HEK293 (cell line): ENCODE measurements at regions not wholly inside any gene's neighbourhood (a gene's known extent, or its start where the extent isn't known, plus 50 kb on each side); places are given as distances from the start of the nearest gene placed in this dataset.

Experiments used
- BCL11B ChIP-seq: fragments of 450-650 bp; formaldehyde crosslinking; IDR thresholded peaks from 2 replicates; pipeline ENCODE4 v1.5.1; 2016; ENCODE audit warnings: low read depth, missing biosample characterization, missing genetic modification characterization
- MYNN ChIP-seq: fragments of 450-650 bp; formaldehyde crosslinking; IDR thresholded peaks from 2 replicates; pipeline ENCODE4 v1.5.1; 2016; ENCODE audit warnings: missing biosample characterization, missing genetic modification characterization, borderline replicate concordance
- ZBTB21 ChIP-seq: fragments of 450-650 bp; formaldehyde crosslinking; IDR thresholded peaks from 2 replicates; pipeline ENCODE4 v1.5.1; 2017; ENCODE audit warnings: missing biosample characterization, missing genetic modification characterization
- ZNF112 ChIP-seq: fragments of 450-650 bp; formaldehyde crosslinking; IDR thresholded peaks from 2 replicates; pipeline ENCODE4 v1.5.0; 2017; ENCODE audit warnings: missing biosample characterization, missing genetic modification characterization
- ZNF132 ChIP-seq: fragments of 450-650 bp; formaldehyde crosslinking; IDR thresholded peaks from 2 replicates; pipeline ENCODE4 v1.5.1; 2017; ENCODE audit warnings: missing biosample characterization, missing genetic modification characterization, borderline replicate concordance
- ZNF155 ChIP-seq: fragments of 450-650 bp; formaldehyde crosslinking; IDR thresholded peaks from 2 replicates; pipeline ENCODE4 v1.5.1; 2016; ENCODE audit warnings: missing biosample characterization, missing genetic modification characterization
- ZNF175 ChIP-seq: fragments of 450-650 bp; formaldehyde crosslinking; IDR thresholded peaks from 2 replicates; pipeline ENCODE4 v1.5.1; 2016; ENCODE audit warnings: missing biosample characterization, missing genetic modification characterization
- ZNF214 ChIP-seq: fragments of 450-650 bp; formaldehyde crosslinking; IDR thresholded peaks from 2 replicates; pipeline ENCODE4 v1.5.1; 2017; ENCODE audit warnings: missing biosample characterization, mild to moderate bottlenecking, missing genetic modification characterization, borderline replicate concordance
- ZNF311 ChIP-seq: fragments of 450-650 bp; formaldehyde crosslinking; IDR thresholded peaks from 2 replicates; pipeline ENCODE4 v1.5.1; 2017; ENCODE audit warnings: missing biosample characterization, missing genetic modification characterization, borderline replicate concordance
- ZNF426 ChIP-seq: fragments of 450-650 bp; formaldehyde crosslinking; IDR thresholded peaks from 2 replicates; pipeline ENCODE4 v1.5.1; 2017; ENCODE audit warnings: missing biosample characterization, missing genetic modification characterization, mild to moderate bottlenecking, inconsistent platforms, moderate library complexity
- ZNF510 ChIP-seq: fragments of 450-650 bp; formaldehyde crosslinking; IDR thresholded peaks from 2 replicates; pipeline ENCODE4 v1.5.1; 2018; ENCODE audit warnings: mild to moderate bottlenecking, missing genetic modification characterization, missing biosample characterization; ENCODE audit not compliant: insufficient replicate concordance
- ZNF521 ChIP-seq: fragments of 450-650 bp; formaldehyde crosslinking; IDR thresholded peaks from 2 replicates; pipeline ENCODE4 v1.5.1; 2017; ENCODE audit warnings: missing biosample characterization, mild to moderate bottlenecking, missing genetic modification characterization
- ZNF560 ChIP-seq: fragments of 450-650 bp; formaldehyde crosslinking; IDR thresholded peaks from 2 replicates; pipeline ENCODE4 v1.5.1; 2017; ENCODE audit warnings: missing biosample characterization, missing genetic modification characterization, borderline replicate concordance
- ZNF561 ChIP-seq: fragments of 450-650 bp; IDR thresholded peaks from 2 replicates; pipeline ENCODE4 v1.5.1; 2018; ENCODE audit warnings: missing biosample characterization, missing genetic modification characterization, borderline replicate concordance
- ZNF610 ChIP-seq: fragments of 450-650 bp; formaldehyde crosslinking; IDR thresholded peaks from 2 replicates; pipeline ENCODE4 v1.5.1; 2016; ENCODE audit warnings: missing biosample characterization, missing genetic modification characterization, borderline replicate concordance
- ZNF664 ChIP-seq: fragments of 450-650 bp; formaldehyde crosslinking; IDR thresholded peaks from 2 replicates; pipeline ENCODE4 v1.5.1; 2016; ENCODE audit warnings: missing biosample characterization, missing genetic modification characterization
- TF ChIP-seq, protein P1 (sequence below): fragments of 450-650 bp; formaldehyde crosslinking; IDR thresholded peaks from 2 replicates; pipeline ENCODE4 v1.5.1; 2016; ENCODE audit warnings: missing biosample characterization, missing genetic modification characterization
- TF ChIP-seq, protein P2 (sequence below): fragments of 450-650 bp; formaldehyde crosslinking; IDR thresholded peaks from 2 replicates; pipeline ENCODE4 v1.5.1; 2016; ENCODE audit warnings: missing biosample characterization, missing genetic modification characterization
- TF ChIP-seq, protein P3 (sequence below): fragments of 450-650 bp; formaldehyde crosslinking; IDR thresholded peaks from 2 replicates; pipeline ENCODE4 v1.5.1; 2016; ENCODE audit warnings: missing biosample characterization, missing genetic modification characterization, low read depth
- TF ChIP-seq, protein P4 (sequence below): fragments of 450-650 bp; formaldehyde crosslinking; IDR thresholded peaks from 2 replicates; pipeline ENCODE4 v1.5.1; 2016; ENCODE audit warnings: missing biosample characterization, missing genetic modification characterization
- TF ChIP-seq, protein P5 (sequence below): fragments of 450-650 bp; formaldehyde crosslinking; IDR thresholded peaks from 2 replicates; pipeline ENCODE4 v1.5.1; 2016; ENCODE audit warnings: missing biosample characterization, missing genetic modification characterization, borderline replicate concordance
- TF ChIP-seq, protein P6 (sequence below): fragments of 450-650 bp; formaldehyde crosslinking; conservative IDR thresholded peaks from 2 replicates; pipeline ENCODE4 v1.5.1; 2016; ENCODE audit warnings: low read depth, missing biosample characterization, missing genetic modification characterization

DNA sequence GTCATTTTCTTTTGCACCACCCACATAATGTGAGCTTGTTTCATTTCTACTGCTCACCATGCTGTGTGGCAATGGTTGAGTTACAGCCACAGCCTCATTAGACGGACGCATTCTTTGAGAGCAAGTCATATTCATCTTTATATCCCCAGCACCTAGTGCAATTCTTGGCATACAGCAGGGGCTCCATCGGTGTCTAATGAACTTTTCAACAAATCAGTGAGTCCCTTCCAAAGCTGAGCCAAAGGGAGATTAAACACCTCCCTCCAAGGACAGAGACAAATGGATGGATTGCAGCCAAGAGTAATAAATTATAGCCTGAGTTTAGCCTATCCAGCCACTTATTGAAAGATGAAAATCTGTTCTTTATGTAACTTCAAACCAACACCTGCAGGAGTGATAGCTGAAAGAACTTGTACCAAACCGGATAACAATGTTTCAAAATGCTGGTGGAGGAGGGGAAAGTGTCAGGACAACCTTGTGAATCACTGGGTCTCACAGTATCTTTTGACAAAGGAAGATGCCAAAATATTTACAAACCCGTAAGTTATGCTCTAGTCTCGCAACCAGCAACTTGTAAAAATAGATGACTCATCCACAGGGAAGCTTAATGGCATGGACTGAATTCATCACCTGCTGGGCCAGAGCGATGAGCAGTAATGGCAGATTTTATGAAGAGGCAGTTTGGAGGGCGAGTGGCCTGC, 139.0 kb downstream of the PXDC1 start (continued):
- TF ChIP-seq, protein P1, sequence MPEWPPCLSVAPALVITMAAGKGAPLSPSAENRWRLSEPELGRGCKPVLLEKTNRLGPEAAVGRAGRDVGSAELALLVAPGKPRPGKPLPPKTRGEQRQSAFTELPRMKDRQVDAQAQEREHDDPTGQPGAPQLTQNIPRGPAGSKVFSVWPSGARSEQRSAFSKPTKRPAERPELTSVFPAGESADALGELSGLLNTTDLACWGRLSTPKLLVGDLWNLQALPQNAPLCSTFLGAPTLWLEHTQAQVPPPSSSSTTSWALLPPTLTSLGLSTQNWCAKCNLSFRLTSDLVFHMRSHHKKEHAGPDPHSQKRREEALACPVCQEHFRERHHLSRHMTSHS (tag by site-specific recombination) = peak; percentile 68; the same call in 1 of the 2 replicates
- TF ChIP-seq ZNF664 (tag by site-specific recombination) (no peak), ZNF561 (tag by site-specific recombination) (peak; percentile 89), ZNF521 (tag by site-specific recombination) (no peak), ZNF610 (tag by site-specific recombination) (peak; percentile 59; the same call in 1 of the 2 replicates), ZNF112 (tag by site-specific recombination) (no peak), BCL11B (tag by site-specific recombination) (no peak), ZNF311 (tag by site-specific recombination) (no peak), ZNF426 (tag by site-specific recombination) (0 out of 2 replicates have a peak, but pooled peaks have one; percentile 9), ZNF214 (tag by site-specific recombination) (no peak), ZBTB21 (tag by site-specific recombination) (peak; percentile 52; the same call in 1 of the 2 replicates), ZNF560 (tag by site-specific recombination) (no peak), ZNF155 (no peak), MYNN (tag by site-specific recombination) (no peak), ZNF175 (no peak), ZNF510 (tag by site-specific recombination) (no peak), ZNF132 (no peak)
- TF ChIP-seq, protein P2, sequence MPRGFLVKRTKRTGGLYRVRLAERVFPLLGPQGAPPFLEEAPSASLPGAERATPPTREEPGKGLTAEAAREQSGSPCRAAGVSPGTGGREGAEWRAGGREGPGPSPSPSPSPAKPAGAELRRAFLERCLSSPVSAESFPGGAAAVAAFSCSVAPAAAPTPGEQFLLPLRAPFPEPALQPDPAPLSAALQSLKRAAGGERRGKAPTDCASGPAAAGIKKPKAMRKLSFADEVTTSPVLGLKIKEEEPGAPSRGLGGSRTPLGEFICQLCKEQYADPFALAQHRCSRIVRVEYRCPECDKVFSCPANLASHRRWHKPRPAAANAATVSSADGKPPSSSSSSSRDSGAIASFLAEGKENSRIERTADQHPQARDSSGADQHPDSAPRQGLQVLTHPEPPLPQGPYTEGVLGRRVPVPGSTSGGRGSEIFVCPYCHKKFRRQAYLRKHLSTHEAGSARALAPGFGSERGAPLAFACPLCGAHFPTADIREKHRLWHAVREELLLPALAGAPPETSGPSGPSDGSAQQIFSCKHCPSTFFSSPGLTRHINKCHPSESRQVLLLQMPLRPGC (tag by site-specific recombination) = peak; percentile 89
- TF ChIP-seq, protein P3, sequence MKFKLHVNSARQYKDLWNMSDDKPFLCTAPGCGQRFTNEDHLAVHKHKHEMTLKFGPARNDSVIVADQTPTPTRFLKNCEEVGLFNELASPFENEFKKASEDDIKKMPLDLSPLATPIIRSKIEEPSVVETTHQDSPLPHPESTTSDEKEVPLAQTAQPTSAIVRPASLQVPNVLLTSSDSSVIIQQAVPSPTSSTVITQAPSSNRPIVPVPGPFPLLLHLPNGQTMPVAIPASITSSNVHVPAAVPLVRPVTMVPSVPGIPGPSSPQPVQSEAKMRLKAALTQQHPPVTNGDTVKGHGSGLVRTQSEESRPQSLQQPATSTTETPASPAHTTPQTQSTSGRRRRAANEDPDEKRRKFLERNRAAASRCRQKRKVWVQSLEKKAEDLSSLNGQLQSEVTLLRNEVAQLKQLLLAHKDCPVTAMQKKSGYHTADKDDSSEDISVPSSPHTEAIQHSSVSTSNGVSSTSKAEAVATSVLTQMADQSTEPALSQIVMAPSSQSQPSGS (tag by site-specific recombination) = peak; percentile 82
- TF ChIP-seq, protein P4, sequence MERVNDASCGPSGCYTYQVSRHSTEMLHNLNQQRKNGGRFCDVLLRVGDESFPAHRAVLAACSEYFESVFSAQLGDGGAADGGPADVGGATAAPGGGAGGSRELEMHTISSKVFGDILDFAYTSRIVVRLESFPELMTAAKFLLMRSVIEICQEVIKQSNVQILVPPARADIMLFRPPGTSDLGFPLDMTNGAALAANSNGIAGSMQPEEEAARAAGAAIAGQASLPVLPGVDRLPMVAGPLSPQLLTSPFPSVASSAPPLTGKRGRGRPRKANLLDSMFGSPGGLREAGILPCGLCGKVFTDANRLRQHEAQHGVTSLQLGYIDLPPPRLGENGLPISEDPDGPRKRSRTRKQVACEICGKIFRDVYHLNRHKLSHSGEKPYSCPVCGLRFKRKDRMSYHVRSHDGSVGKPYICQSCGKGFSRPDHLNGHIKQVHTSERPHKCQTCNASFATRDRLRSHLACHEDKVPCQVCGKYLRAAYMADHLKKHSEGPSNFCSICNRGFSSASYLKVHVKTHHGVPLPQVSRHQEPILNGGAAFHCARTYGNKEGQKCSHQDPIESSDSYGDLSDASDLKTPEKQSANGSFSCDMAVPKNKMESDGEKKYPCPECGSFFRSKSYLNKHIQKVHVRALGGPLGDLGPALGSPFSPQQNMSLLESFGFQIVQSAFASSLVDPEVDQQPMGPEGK (tag by site-specific recombination) = peak; percentile 59
- TF ChIP-seq, protein P5, sequence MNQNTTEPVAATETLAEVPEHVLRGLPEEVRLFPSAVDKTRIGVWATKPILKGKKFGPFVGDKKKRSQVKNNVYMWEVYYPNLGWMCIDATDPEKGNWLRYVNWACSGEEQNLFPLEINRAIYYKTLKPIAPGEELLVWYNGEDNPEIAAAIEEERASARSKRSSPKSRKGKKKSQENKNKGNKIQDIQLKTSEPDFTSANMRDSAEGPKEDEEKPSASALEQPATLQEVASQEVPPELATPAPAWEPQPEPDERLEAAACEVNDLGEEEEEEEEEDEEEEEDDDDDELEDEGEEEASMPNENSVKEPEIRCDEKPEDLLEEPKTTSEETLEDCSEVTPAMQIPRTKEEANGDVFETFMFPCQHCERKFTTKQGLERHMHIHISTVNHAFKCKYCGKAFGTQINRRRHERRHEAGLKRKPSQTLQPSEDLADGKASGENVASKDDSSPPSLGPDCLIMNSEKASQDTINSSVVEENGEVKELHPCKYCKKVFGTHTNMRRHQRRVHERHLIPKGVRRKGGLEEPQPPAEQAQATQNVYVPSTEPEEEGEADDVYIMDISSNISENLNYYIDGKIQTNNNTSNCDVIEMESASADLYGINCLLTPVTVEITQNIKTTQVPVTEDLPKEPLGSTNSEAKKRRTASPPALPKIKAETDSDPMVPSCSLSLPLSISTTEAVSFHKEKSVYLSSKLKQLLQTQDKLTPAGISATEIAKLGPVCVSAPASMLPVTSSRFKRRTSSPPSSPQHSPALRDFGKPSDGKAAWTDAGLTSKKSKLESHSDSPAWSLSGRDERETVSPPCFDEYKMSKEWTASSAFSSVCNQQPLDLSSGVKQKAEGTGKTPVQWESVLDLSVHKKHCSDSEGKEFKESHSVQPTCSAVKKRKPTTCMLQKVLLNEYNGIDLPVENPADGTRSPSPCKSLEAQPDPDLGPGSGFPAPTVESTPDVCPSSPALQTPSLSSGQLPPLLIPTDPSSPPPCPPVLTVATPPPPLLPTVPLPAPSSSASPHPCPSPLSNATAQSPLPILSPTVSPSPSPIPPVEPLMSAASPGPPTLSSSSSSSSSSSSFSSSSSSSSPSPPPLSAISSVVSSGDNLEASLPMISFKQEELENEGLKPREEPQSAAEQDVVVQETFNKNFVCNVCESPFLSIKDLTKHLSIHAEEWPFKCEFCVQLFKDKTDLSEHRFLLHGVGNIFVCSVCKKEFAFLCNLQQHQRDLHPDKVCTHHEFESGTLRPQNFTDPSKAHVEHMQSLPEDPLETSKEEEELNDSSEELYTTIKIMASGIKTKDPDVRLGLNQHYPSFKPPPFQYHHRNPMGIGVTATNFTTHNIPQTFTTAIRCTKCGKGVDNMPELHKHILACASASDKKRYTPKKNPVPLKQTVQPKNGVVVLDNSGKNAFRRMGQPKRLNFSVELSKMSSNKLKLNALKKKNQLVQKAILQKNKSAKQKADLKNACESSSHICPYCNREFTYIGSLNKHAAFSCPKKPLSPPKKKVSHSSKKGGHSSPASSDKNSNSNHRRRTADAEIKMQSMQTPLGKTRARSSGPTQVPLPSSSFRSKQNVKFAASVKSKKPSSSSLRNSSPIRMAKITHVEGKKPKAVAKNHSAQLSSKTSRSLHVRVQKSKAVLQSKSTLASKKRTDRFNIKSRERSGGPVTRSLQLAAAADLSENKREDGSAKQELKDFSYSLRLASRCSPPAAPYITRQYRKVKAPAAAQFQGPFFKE (tag by site-specific recombination) = no peak
- TF ChIP-seq, protein P6, sequence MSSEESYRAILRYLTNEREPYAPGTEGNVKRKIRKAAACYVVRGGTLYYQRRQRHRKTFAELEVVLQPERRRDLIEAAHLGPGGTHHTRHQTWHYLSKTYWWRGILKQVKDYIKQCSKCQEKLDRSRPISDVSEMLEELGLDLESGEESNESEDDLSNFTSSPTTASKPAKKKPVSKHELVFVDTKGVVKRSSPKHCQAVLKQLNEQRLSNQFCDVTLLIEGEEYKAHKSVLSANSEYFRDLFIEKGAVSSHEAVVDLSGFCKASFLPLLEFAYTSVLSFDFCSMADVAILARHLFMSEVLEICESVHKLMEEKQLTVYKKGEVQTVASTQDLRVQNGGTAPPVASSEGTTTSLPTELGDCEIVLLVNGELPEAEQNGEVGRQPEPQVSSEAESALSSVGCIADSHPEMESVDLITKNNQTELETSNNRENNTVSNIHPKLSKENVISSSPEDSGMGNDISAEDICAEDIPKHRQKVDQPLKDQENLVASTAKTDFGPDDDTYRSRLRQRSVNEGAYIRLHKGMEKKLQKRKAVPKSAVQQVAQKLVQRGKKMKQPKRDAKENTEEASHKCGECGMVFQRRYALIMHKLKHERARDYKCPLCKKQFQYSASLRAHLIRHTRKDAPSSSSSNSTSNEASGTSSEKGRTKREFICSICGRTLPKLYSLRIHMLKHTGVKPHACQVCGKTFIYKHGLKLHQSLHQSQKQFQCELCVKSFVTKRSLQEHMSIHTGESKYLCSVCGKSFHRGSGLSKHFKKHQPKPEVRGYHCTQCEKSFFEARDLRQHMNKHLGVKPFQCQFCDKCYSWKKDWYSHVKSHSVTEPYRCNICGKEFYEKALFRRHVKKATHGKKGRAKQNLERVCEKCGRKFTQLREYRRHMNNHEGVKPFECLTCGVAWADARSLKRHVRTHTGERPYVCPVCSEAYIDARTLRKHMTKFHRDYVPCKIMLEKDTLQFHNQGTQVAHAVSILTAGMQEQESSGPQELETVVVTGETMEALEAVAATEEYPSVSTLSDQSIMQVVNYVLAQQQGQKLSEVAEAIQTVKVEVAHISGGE (tag by site-specific recombination) = no peak
